H7 (cell line): ENCODE measurements at regions not wholly inside any gene's neighbourhood (a gene's known extent, or its start where the extent isn't known, plus 50 kb on each side); places are given as distances from the start of the nearest gene placed in this dataset.

ENCODE experiments used
- DNase-seq: peaks from one replicate; pipeline ENCODE4 v3.0.0; 2012
- H3K27me3 ChIP-seq: 2 replicates; pipeline ENCODE4 v1.6.0; 2011; ENCODE audit warnings: mild to moderate bottlenecking, low read length; ENCODE audit not compliant: control insufficient read depth, insufficient read depth
- H3K36me3 ChIP-seq: replicated peaks from 2 replicates; pipeline ENCODE4 v1.5.1; 2011; ENCODE audit warnings: low read length; ENCODE audit not compliant: control insufficient read depth, insufficient read depth
- H3K4me3 ChIP-seq: 2 replicates; pipeline ENCODE4 v1.5.1; 2011; ENCODE audit warnings: low read depth, mild to moderate bottlenecking, control low read depth, low read length, moderate library complexity; ENCODE audit not compliant: insufficient read depth

- no peak for DNase-seq
- Histone ChIP-seq H3K4me3 (no peak overlapping the region), H3K36me3 (no peaks in the 10 kb centered on the region), H3K27me3 (no peaks in the 10 kb centered on the region)
Measured at GRCh38 chr17:34168989-34169388, 86.1 kb upstream of the CCL2 start.

GRCh38 chr17:34169496-34169895 lies 85.6 kb upstream of the CCL2 start:
- no peaks in the 10 kb centered on the region for H3K36me3 ChIP-seq
- H3K27me3 ChIP-seq, result no peaks in the 10 kb centered on the region
- no peak for DNase-seq
- no peak overlapping the region for H3K4me3 ChIP-seq

- peak; percentile 48 for DNase-seq
- H3K27me3 ChIP-seq, result no peaks in the 10 kb centered on the region
- H3K4me3 ChIP-seq, result no peak overlapping the region
- no peaks in the 10 kb centered on the region for H3K36me3 ChIP-seq
Measured at GRCh38 chr17:34171245-34171818, 83.8 kb upstream of the CCL2 start.

GRCh38 chr17:34172390-34172918 lies 82.6 kb upstream of the CCL2 start:
- DNase-seq, result no peak
- Histone ChIP-seq H3K36me3 (no peaks in the 10 kb centered on the region), H3K4me3 (no peak overlapping the region), H3K27me3 (no peaks in the 10 kb centered on the region)

GRCh38 chr17:34173241-34173640 lies 81.8 kb upstream of the CCL2 start:
- Histone ChIP-seq H3K27me3 (no peaks in the 10 kb centered on the region), H3K4me3 (no peak overlapping the region), H3K36me3 (no peaks in the 10 kb centered on the region)
- no peak for DNase-seq

GRCh38 chr17:34174496-34174895 lies 80.6 kb upstream of the CCL2 start:
- Histone ChIP-seq H3K4me3 (no peak overlapping the region), H3K36me3 (no peaks in the 10 kb centered on the region), H3K27me3 (no peaks in the 10 kb centered on the region)
- no peak for DNase-seq

GRCh38 chr17:34176440-34176839 lies 78.6 kb upstream of the CCL2 start:
- no peaks in the 10 kb centered on the region for H3K27me3 ChIP-seq
- no peak overlapping the region for H3K4me3 ChIP-seq
- no peaks in the 10 kb centered on the region for H3K36me3 ChIP-seq
- no peak for DNase-seq

- H3K27me3 ChIP-seq, result no peaks in the 10 kb centered on the region
- no peak overlapping the region for H3K4me3 ChIP-seq
- DNase-seq, result no peak
- H3K36me3 ChIP-seq, result no peaks in the 10 kb centered on the region
Measured at GRCh38 chr17:34177642-34178041, 77.4 kb upstream of the CCL2 start.

- peak; percentile 66 for DNase-seq
- no peaks in the 10 kb centered on the region for H3K36me3 ChIP-seq
- no peaks in the 10 kb centered on the region for H3K27me3 ChIP-seq
- H3K4me3 ChIP-seq, result no peak overlapping the region
Measured at GRCh38 chr17:34178092-34178491, 77.0 kb upstream of the CCL2 start.

- no peak for DNase-seq
- no peaks in the 10 kb centered on the region for H3K36me3 ChIP-seq
- H3K27me3 ChIP-seq, result no peaks in the 10 kb centered on the region
- no peak overlapping the region for H3K4me3 ChIP-seq
Measured at GRCh38 chr17:34182036-34182803, 72.9 kb upstream of the CCL2 start.

- no peak for DNase-seq
- no peaks in the 10 kb centered on the region for H3K36me3 ChIP-seq
- no peak overlapping the region for H3K4me3 ChIP-seq
- H3K27me3 ChIP-seq, result peaks cover 1% of the 10 kb centered on the region; the same call in 1 of the 2 replicates
Measured at GRCh38 chr17:34195987-34196386, 59.1 kb upstream of the CCL2 start.

GRCh38 chr17:34198519-34198918 lies 56.6 kb upstream of the CCL2 start:
- Histone ChIP-seq H3K27me3 (peaks cover 1% of the 10 kb centered on the region; the same call in 1 of the 2 replicates), H3K36me3 (no peaks in the 10 kb centered on the region), H3K4me3 (no peak overlapping the region)
- no peak for DNase-seq

- H3K36me3 ChIP-seq, result no peaks in the 10 kb centered on the region
- DNase-seq, result no peak
- peaks cover 1% of the 10 kb centered on the region; the same call in 1 of the 2 replicates for H3K27me3 ChIP-seq
- H3K4me3 ChIP-seq, result no peak overlapping the region
Measured at GRCh38 chr17:34199454-34199853, 55.6 kb upstream of the CCL2 start.

- no peaks in the 10 kb centered on the region for H3K36me3 ChIP-seq
- H3K4me3 ChIP-seq, result no peak overlapping the region
- H3K27me3 ChIP-seq, result peaks cover 1% of the 10 kb centered on the region; the same call in 1 of the 2 replicates
- DNase-seq, result peak; percentile 83
Measured at GRCh38 chr17:34199932-34200534, 55.1 kb upstream of the CCL2 start.

- no peak overlapping the region for H3K4me3 ChIP-seq
- peaks cover 1% of the 10 kb centered on the region; the same call in 1 of the 2 replicates for H3K27me3 ChIP-seq
- H3K36me3 ChIP-seq, result no peaks in the 10 kb centered on the region
- no peak for DNase-seq
Measured at GRCh38 chr17:34201225-34201624, 53.9 kb upstream of the CCL2 start.
